HG02798 (cell line): ENCODE measurements at regions not wholly inside any gene's neighbourhood (a gene's known extent, or its start where the extent isn't known, plus 50 kb on each side); places are given as distances from the start of the nearest gene placed in this dataset.

Source experiments
- ATAC-seq: cut with Tn5 transposase; IDR thresholded peaks from one replicate; pipeline ENCODE4 v1.9.1; 2021; ENCODE audit warnings: mild to moderate bottlenecking; ENCODE audit not compliant: unreplicated experiment, poor library complexity

DNA sequence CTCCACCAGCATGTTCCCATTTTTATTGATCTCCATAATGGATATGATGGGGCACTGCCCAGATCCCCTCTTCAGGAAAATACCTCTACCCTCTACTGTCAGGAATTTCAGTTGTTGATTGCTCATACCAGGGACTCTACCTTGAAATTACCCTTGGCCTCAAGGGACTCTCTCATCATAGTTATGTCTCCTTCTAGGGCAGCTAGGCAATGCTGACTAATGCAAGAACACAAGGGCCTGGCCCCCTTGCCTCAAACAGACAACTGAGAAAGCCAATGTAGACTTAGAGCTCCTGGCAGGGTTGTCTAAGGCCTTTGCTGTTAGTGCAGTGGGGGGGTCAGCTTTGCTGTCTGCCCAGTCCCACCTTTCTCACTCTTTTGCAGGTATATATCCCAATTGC, 493.1 kb downstream of the BTBD3 start:
- no peak for ATAC-seq

GRCh38 chr20:12411246-12411940, 493.7 kb downstream of the BTBD3 start:
- no peak for ATAC-seq

DNA sequence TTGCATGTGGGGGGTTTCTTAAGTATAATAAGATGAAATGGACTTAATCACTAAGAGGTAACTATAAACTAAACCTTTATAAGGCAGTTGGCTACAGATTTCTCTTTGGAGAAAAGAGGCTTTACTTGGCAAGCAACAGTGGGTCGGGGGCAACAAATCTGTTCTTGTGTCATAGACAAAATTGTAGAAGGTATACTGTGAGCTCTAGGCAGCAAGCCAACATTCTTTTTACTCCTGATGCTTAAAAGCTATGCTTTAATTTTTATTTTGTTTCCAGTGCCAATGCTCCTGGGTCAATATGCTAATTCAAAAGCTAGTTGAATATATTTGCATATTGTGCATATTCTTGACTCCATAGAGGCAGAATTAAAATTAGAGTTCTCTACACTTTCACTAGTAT, 495.4 kb downstream of the BTBD3 start:
- ATAC-seq, result no peak

DNA sequence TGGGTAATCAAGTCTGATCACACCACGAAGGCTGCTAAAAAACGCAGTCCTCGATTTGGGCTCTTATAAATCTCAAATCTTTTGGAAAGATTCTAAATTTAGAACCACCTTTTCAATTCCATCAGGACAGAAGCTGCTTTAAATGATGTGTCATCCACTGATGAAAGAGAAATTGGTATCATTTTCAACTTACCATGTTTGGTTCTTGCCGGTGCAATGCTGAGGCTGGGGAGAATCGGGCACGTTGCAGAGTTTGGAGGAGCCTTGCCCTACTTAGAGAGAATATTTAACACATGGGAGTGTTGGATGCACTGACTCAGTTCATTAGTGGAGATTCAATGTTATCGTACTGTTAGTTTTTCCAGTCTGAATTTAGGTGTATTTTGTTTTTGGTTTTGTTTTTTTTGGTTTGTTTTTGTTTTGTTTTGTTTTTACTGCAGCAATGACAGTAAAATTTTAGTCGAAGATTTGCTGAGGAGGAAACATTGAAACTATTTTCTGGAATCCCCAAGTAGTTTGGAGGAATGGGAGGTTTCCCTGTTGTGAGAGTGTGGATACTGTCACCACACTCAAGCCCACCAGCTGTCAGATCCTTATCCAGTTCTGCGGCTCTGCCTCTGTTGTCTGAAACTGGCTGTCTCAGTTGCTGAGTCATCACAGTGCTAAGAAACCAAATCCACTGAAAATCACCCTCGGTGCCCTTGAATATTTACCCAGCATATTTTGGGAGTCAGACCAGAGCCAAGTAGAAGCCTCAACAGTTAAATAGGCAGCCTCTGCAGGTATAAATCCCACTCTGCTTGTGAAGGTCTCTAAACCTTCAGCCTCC, 497.0 kb downstream of the BTBD3 start:
- ATAC-seq, result no peak

- no peak for ATAC-seq
Observed at GRCh38 chr20:12416281-12416680, 498.6 kb downstream of the BTBD3 start.

- ATAC-seq, result no peak
Observed at GRCh38 chr20:12433724-12434123, 516.0 kb downstream of the BTBD3 start.

DNA sequence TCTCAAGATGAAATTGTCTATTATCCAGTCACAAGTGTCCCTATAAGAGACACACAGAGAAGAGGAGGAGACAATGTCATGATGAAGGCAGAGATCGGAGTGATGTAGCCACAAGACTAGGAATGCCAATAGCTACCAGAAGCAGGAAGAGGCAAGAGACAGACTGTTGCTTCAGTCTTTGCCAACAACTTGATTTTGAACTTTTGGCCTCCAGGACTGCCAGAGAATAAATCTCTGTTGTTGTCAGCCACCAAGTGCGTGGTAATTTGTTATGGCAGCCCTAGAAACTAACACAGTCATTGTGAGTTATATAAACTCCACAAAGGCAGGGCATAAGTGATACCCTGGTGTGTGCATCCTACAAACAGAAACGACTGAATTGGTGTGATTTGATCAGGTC, 517.0 kb downstream of the BTBD3 start:
- ATAC-seq, result no peak

DNA sequence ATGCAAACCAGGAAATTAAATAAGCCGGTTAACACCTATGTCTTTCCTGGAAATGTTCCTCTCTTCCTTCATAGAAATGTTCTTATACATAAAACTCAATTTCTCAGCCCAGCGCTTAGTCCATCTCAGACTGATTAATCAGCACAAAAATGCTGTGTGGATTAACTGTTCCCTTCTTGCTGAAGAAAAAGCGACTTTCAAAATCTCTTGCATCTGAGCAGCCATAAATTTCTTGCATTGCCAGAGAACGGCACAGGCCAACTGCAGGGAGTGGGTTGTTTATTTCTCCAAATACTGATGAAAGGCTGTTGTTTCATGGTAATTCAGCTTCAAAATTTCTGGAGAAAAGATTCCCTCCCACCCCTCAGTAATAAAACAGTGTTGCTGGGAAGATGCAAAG, 517.6 kb downstream of the BTBD3 start:
- no peak for ATAC-seq

DNA sequence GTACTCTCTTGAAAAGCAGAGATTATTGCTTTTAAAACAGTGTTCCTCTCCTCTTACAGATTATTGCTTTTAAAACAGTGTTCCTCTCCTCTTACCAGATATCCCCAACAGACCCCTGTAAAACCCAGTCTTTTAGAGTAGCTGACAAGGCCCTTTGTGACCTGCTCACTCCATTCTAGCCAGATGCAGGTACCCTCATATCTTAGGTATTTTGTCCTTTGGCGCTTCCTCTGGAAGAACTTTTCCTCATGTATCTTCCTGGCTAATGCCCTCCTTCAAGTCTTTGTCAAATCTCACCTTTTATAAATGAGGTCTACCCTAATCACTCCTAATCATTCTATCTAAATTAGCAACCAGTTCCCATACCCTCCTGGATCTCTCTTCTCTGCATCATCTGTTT, 536.0 kb downstream of the BTBD3 start:
- no peak for ATAC-seq

GRCh38 chr20:12455148-12455547, 537.5 kb downstream of the BTBD3 start:
- no peak for ATAC-seq

GRCh38 chr20:12458241-12458640, 540.5 kb downstream of the BTBD3 start:
- no peak for ATAC-seq

GRCh38 chr20:12464036-12464435, 544.7 kb upstream of the SPTLC3 start:
- no peak for ATAC-seq

DNA sequence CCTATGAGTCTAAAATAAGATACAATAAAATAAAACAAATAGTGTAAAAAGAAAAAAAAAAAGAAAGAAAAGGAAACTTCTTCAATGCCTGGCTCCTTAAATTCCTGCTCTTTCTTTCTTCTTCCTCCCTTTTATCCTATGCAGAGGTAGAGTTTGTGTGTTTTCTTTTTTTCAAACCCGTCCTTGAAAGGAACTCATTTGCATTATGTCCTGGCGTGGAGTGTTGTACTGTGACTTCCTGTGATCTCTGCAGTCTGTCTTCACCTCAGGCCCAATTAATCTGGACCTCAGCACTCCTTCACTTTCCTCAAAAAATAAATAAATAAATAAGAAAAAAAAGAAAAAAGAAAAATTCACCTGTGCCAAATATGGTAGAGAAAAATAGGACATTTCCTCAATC, 541.9 kb upstream of the SPTLC3 start:
- no peak for ATAC-seq

- ATAC-seq, result no peak
Observed at GRCh38 chr20:12467758-12468157, 541.0 kb upstream of the SPTLC3 start.

GRCh38 chr20:12482661-12483060, 526.1 kb upstream of the SPTLC3 start:
- ATAC-seq, result no peak

GRCh38 chr20:12502443-12502842, 506.3 kb upstream of the SPTLC3 start:
- ATAC-seq, result no peak

GRCh38 chr20:12504779-12505178, 504.0 kb upstream of the SPTLC3 start:
- ATAC-seq, result no peak

DNA sequence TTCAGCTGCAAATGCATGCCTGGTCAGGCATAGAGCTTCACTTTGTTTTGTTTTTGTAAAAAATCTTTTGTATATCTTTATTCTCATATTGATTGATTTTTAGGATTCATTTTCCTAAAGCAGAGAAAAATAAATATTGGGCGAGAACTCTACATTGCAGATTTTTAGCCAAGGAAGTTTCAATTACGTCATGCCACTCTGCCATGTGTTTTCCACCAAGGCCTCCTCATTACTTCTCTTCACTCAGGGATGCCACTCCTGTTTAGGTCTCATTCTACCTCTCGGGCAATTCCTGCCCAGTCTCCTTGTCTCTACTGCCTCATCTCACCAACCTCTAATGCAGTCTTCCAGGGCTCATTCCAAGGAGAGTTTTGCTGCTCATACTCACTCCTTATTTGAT, 497.3 kb upstream of the SPTLC3 start:
- ATAC-seq, result no peak

DNA sequence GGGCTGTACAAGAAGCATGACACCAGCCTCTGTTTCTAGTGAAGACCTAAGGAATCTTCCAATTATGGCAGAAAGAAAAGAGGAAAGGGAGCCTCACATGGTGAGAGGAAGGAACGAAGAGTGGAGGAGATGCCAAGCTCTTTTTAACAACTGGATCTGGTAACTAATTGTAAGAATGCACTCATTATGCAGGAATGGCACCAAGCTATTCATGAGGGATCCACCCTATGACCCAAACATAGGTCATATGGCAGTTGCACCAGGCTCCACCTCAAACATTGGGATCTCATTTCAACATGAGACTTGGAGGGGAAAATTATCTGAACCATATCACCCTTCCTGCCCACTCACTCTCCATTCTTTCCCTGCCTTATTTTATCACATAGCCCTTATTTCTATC, 496.0 kb upstream of the SPTLC3 start:
- no peak for ATAC-seq

GRCh38 chr20:12528104-12528503, 480.7 kb upstream of the SPTLC3 start:
- ATAC-seq, result no peak

GRCh38 chr20:12528591-12529041, 480.2 kb upstream of the SPTLC3 start:
- ATAC-seq, result no peak

DNA sequence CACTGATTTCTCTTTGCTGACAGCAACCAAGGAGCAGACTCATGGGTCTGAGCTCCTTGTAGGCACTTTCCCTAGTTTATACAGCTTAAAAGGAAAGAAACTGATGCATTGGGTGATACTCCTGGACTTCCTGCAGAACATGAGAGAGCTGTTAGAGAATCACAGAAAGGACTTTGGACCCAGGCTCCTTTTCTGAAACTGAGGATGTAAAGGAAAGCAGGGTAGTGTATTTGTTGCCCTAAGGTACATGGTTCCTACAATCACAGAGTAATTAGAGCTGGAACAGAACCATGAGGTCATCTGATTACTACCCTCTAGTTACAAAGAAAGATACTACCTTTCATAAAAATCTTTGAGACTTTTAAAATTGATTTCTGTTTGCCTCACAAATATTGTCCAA, 477.1 kb upstream of the SPTLC3 start:
- ATAC-seq, result no peak
